T-helper 2 cell treated with Interferon-gamma antibody and Interleukin-4, amounts not matched to agents 5 μg/mL and 100 μg/mL, for 36 hours (primary cell): ENCODE measurements at regions not wholly inside any gene's neighbourhood (a gene's known extent, or its start where the extent isn't known, plus 50 kb on each side); places are given as distances from the start of the nearest gene placed in this dataset.

Experiments
- DNase-seq: peaks from one replicate; pipeline ENCODE4 v3.0.0; 2021; ENCODE audit warnings: low spot score
- H3K27ac Mint-ChIP-seq: one replicate; pipeline ENCODE4 v1.8.0; 2021; ENCODE audit warnings: mild to moderate bottlenecking, mixed read lengths
- H3K27me3 Mint-ChIP-seq: one replicate; pipeline ENCODE4 v1.8.0; 2021; ENCODE audit warnings: low read depth, mixed read lengths
- H3K36me3 Mint-ChIP-seq: one replicate; pipeline ENCODE4 v1.8.0; 2021; ENCODE audit warnings: low read depth, mixed read lengths
- H3K4me1 Mint-ChIP-seq: one replicate; pipeline ENCODE4 v1.8.0; 2021; ENCODE audit warnings: low read depth, mixed read lengths
- H3K4me3 Mint-ChIP-seq: one replicate; pipeline ENCODE4 v1.8.0; 2022; ENCODE audit warnings: mild to moderate bottlenecking, moderate library complexity, mixed read lengths
- H3K9me3 Mint-ChIP-seq: one replicate; pipeline ENCODE4 v1.8.0; 2021; ENCODE audit warnings: mixed read lengths

DNA sequence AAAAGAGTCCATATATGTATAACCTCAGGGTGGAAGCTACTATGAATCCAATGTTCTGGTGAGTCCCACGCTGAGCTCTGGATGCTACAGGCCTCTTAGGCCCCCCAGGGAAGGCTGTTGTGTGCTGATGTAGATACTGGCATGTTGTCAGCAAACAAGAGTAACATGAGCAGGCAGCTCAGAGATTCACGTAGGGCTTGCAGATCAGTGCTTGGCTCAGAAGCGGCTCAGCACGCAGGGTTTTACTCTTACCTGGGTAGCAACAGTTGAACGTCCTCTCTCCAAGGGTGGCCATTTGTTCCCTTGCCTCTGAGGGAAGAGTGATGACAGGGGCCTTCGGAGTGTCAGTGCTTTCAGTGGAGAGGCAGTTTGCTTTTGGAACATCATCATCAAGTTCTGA lies 93.4 kb downstream of the ZFP64 start:
- no peak overlapping the region for H3K4me3 Mint-ChIP-seq
- H3K27me3 Mint-ChIP-seq, result peaks cover 17% of the 10 kb centered on the region
- no peak overlapping the region for H3K27ac Mint-ChIP-seq
- H3K4me1 Mint-ChIP-seq, result peaks cover under 1% of the 10 kb centered on the region
- H3K9me3 Mint-ChIP-seq, result no peaks in the 10 kb centered on the region
- H3K36me3 Mint-ChIP-seq, result no peaks in the 10 kb centered on the region
- DNase-seq, result no peak

DNA sequence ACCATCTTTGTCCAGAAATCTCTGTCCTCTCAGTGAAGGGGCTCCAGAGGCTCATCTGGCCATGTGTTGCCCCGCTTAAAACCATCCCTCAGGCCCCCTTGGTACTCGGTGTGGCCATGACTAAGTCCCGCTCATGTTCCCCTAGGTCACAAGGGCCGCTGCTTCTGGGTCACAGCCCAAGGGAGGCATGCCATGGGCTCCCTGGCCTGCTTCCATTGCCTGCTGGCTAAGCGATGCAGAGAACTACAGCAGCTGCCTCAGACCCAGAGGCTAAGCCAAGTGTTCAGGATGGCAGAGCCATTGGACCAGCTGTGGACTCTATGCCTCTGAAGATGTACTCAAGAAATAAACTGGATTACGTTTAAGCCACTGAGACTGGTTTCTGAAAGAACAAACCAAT lies 95.5 kb downstream of the ZFP64 start:
- DNase-seq, result no peak

DNA sequence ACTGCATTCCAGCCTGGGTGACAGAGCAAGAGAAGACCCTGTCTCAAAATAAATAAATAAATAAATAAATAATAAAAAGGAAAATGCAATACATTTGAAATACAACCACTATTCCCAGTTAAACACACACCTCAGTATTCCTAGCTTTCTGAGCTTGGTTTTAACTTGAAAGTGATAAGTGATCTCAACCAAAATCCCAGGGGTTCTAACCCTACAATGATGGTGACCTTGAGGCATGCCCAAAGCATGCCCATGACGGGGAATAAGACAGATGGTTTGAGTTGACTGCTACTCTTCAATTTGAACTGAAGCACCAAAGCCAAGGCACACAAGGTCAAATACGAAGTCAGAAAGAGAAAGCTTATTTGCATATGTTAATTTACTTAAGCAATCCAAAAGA lies 96.9 kb downstream of the ZFP64 start:
- Mint-ChIP-seq H3K4me3 (no peak overlapping the region), H3K4me1 (no peaks in the 10 kb centered on the region), H3K27me3 (peaks cover 6% of the 10 kb centered on the region), H3K36me3 (no peaks in the 10 kb centered on the region), H3K27ac (no peak overlapping the region), H3K9me3 (no peaks in the 10 kb centered on the region)
- no peak for DNase-seq

More for the DNA sequence above, 95.5 kb downstream of the ZFP64 start:
- no peaks in the 10 kb centered on the region for H3K4me1 Mint-ChIP-seq
- H3K4me3 Mint-ChIP-seq, result no peak overlapping the region
- H3K36me3 Mint-ChIP-seq, result no peaks in the 10 kb centered on the region
- no peaks in the 10 kb centered on the region for H3K9me3 Mint-ChIP-seq
- H3K27ac Mint-ChIP-seq, result no peak overlapping the region
- peaks cover 6% of the 10 kb centered on the region for H3K27me3 Mint-ChIP-seq

- DNase-seq, result no peak
- no peak overlapping the region for H3K27ac Mint-ChIP-seq
- H3K9me3 Mint-ChIP-seq, result peaks cover 2% of the 10 kb centered on the region
- H3K36me3 Mint-ChIP-seq, result no peaks in the 10 kb centered on the region
- H3K27me3 Mint-ChIP-seq, result no peaks in the 10 kb centered on the region
- H3K4me3 Mint-ChIP-seq, result no peak overlapping the region
- H3K4me1 Mint-ChIP-seq, result no peaks in the 10 kb centered on the region
Measured at GRCh38 chr20:52093575-52093974, 98.0 kb downstream of the ZFP64 start.

GRCh38 chr20:52090035-52090434 lies 101.5 kb downstream of the ZFP64 start:
- Mint-ChIP-seq H3K27ac (no peak overlapping the region), H3K9me3 (peaks cover 20% of the 10 kb centered on the region), H3K4me3 (no peak overlapping the region), H3K27me3 (no peaks in the 10 kb centered on the region), H3K36me3 (peaks cover 4% of the 10 kb centered on the region), H3K4me1 (no peaks in the 10 kb centered on the region)
- no peak for DNase-seq

DNA sequence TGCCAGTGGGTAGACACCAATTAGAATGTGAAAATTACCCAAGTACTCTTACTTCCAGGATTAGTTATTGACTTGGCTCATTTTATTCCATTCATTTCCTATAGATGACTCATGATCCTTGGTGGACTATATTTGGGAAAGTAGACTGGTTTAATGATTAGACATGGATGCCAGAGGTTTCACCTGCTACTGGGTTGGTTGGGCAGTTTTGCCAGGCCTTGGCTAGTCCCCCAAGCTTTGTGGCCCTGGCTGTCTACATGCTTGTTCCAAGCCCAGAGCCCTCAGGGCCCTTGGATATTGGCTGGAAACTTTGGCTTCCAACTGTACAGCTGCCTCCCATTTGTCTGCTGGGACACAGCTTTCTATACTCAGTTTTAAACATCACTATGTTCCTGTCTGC lies 104.1 kb downstream of the ZFP64 start:
- H3K27me3 Mint-ChIP-seq, result no peaks in the 10 kb centered on the region
- peaks cover 7% of the 10 kb centered on the region for H3K4me1 Mint-ChIP-seq
- peaks cover 4% of the 10 kb centered on the region for H3K36me3 Mint-ChIP-seq
- H3K27ac Mint-ChIP-seq, result no peak overlapping the region
- peaks cover 20% of the 10 kb centered on the region for H3K9me3 Mint-ChIP-seq
- H3K4me3 Mint-ChIP-seq, result no peak overlapping the region
- DNase-seq, result no peak

- Mint-ChIP-seq H3K27me3 (no peaks in the 10 kb centered on the region), H3K4me3 (no peak overlapping the region), H3K27ac (no peak overlapping the region), H3K4me1 (peaks cover 10% of the 10 kb centered on the region), H3K36me3 (peaks cover 4% of the 10 kb centered on the region), H3K9me3 (peaks cover 20% of the 10 kb centered on the region)
- no peak for DNase-seq
Measured at GRCh38 chr20:52086878-52087277, 104.7 kb downstream of the ZFP64 start.

- H3K9me3 Mint-ChIP-seq, result peaks cover 20% of the 10 kb centered on the region
- no peak overlapping the region for H3K27ac Mint-ChIP-seq
- no peak for DNase-seq
- H3K36me3 Mint-ChIP-seq, result peaks cover 4% of the 10 kb centered on the region
- H3K4me3 Mint-ChIP-seq, result no peak overlapping the region
- no peaks in the 10 kb centered on the region for H3K27me3 Mint-ChIP-seq
- peaks cover 10% of the 10 kb centered on the region for H3K4me1 Mint-ChIP-seq
Measured at GRCh38 chr20:52084727-52085126, 106.9 kb downstream of the ZFP64 start.

DNA sequence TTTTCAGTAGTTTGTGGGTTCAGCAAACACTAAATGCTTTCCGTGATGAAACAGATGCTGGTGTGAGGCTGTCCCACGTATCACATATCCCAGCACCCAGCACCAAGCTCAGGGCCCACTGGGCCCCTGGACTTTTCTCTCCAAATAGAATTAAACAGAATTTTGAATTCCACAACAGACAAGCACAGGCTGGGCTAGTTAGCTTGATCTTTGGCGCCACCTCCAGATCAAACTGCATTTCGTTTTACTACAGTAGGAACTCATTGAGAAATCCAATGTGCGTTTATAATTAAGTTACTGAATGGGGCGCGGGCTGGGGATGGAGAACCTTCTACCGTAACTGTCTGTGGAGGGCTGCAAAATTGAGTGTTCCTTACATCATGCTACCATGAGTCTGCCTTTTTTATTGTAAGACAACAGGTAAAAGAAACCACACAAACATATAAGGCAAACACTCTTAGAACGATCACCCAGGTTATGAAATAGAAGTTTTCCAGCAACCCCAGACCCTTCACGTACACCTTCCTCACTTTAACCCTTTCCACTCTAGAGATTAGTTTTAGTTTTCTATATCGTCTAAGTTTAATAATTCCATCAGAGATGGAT lies 107.8 kb downstream of the ZFP64 start:
- Mint-ChIP-seq H3K4me1 (peaks cover 10% of the 10 kb centered on the region), H3K9me3 (peaks cover 20% of the 10 kb centered on the region), H3K27ac (no peak overlapping the region), H3K36me3 (peaks cover 4% of the 10 kb centered on the region), H3K4me3 (no peak overlapping the region), H3K27me3 (no peaks in the 10 kb centered on the region)
- peak; percentile 26 for DNase-seq

DNA sequence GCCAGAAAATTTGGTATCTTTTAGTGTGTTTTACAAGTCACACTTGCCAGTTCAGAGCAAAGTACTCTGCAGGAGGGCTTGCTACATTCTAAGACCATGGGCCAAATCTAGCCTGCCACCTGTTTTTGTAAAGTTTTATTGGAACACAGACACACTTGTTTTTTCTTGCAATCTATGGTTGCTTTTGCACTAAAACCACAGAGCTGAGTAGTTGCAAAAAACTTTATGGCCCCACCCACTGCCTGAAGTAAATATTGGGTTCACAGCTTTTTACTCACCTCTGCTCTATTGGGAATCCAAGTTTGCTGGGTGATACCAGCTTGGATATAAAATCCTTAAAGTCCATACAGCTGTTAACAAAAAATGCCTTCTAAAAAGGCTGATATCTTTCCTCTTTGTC lies 109.0 kb downstream of the ZFP64 start:
- H3K4me3 Mint-ChIP-seq, result no peak overlapping the region
- H3K4me1 Mint-ChIP-seq, result peaks cover 10% of the 10 kb centered on the region
- no peak overlapping the region for H3K27ac Mint-ChIP-seq
- peaks cover 4% of the 10 kb centered on the region for H3K36me3 Mint-ChIP-seq
- no peak for DNase-seq
- peaks cover 10% of the 10 kb centered on the region for H3K9me3 Mint-ChIP-seq
- H3K27me3 Mint-ChIP-seq, result no peaks in the 10 kb centered on the region

DNA sequence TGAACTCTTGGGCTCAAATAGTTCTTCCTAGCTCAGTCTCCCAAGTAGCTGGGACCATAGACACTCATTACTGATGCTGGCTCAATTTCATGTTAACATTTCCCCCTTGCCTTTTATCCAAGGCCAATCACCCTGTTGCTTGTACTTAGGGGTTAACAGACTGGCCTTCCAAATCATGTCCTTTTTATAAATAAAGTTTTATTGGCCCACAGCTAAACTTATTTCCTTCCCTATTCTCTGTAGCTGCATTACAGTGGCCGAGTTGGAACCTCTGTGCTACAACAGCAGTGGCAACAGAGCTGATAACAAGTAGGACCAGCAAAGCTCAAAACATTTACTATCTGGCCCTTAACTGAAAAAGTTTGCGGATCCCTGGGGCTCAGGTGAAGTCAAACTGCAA lies 109.8 kb downstream of the ZFP64 start:
- H3K4me1 Mint-ChIP-seq, result peaks cover 10% of the 10 kb centered on the region
- no peak overlapping the region for H3K27ac Mint-ChIP-seq
- peaks cover 3% of the 10 kb centered on the region for H3K9me3 Mint-ChIP-seq
- no peak for DNase-seq
- H3K27me3 Mint-ChIP-seq, result no peaks in the 10 kb centered on the region
- no peak overlapping the region for H3K4me3 Mint-ChIP-seq
- H3K36me3 Mint-ChIP-seq, result no peaks in the 10 kb centered on the region

DNA sequence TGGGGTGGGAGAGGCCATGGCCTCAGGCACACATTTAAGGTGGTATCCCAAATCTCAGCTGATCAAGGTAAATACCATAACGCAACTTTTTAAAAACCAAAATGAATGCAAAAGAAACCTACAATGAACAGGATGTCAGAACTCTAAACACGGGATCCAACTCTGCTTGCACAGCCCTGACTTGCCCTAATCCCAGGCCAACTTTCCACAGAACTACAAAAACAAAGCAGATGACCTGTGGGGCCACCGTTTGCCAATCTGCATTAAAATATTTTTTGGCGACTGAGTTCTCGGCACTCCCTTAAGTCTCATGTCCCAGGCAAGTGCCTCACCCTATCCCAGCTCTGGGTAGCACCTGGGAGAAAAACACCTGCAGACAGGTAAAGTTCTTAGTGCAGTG lies 110.5 kb downstream of the ZFP64 start:
- no peaks in the 10 kb centered on the region for H3K36me3 Mint-ChIP-seq
- H3K27me3 Mint-ChIP-seq, result no peaks in the 10 kb centered on the region
- DNase-seq, result no peak
- H3K9me3 Mint-ChIP-seq, result no peaks in the 10 kb centered on the region
- no peak overlapping the region for H3K27ac Mint-ChIP-seq
- peaks cover 10% of the 10 kb centered on the region for H3K4me1 Mint-ChIP-seq
- no peak overlapping the region for H3K4me3 Mint-ChIP-seq

DNA sequence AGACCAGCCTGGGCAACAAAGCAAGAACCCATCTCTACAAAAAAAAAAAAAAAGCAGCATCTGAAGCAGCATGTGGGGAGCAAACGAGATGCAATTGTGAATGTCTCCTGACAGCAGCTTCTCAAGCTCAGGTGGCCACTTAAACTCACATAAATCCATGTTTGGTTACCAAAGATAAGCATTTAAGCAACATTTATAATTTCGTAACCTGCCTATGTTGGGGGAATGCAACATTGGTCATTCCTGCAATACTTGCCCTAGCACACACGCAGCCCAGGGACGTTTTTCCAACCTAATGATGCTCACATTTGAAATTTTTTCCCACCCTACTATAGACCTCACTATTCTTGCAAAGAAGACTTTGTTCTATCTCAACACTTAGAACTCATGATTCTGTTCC lies 113.3 kb downstream of the ZFP64 start:
- H3K27me3 Mint-ChIP-seq, result no peaks in the 10 kb centered on the region
- no peak overlapping the region for H3K4me3 Mint-ChIP-seq
- no peak overlapping the region for H3K27ac Mint-ChIP-seq
- no peaks in the 10 kb centered on the region for H3K36me3 Mint-ChIP-seq
- no peaks in the 10 kb centered on the region for H3K9me3 Mint-ChIP-seq
- peaks cover 10% of the 10 kb centered on the region for H3K4me1 Mint-ChIP-seq
- no peak for DNase-seq

DNA sequence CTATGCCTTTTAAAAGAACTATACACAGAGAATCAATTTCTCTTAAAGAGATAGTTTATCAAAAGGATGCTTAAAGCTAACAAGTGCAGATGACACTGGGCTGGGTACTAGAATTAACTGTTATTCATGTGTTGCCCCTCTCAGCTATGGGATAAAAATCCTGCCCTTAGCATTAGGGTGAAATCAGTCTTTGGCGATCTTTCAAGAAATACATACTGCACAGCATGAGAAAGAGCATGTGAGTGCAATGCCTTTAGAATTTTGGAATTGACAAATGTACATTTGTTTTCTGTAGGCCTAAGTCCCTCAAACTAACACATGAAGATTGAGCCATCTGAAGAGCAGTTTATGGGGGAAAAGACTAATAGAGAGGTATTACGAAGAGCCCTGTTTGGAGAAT lies 115.4 kb downstream of the ZFP64 start:
- Mint-ChIP-seq H3K4me3 (no peak overlapping the region), H3K4me1 (no peaks in the 10 kb centered on the region), H3K36me3 (no peaks in the 10 kb centered on the region), H3K27me3 (no peaks in the 10 kb centered on the region), H3K27ac (no peak overlapping the region), H3K9me3 (no peaks in the 10 kb centered on the region)
- DNase-seq, result no peak

DNA sequence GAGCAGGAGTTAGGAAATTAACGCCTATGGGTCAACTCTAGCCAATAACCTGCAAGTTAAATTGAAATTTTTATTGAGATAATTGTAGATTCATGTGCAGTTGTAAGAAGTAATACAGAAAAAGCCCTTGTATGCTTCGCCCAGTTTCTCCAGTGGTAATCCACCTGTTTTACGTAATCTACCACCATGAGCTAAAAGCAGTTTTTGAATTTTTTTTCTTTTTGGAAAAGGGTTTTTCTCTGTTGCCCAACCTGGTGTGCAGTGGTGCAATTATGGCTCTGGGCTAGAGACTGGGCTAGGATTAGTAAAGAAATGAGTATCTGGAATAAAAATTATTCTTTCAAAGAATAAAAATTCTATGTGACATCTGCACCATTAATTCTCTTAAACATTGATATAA lies 116.2 kb downstream of the ZFP64 start:
- Mint-ChIP-seq H3K4me3 (no peak overlapping the region), H3K9me3 (no peaks in the 10 kb centered on the region), H3K27ac (no peak overlapping the region), H3K4me1 (no peaks in the 10 kb centered on the region), H3K36me3 (no peaks in the 10 kb centered on the region), H3K27me3 (no peaks in the 10 kb centered on the region)
- no peak for DNase-seq
